ENCODE measurements at regions not wholly inside any gene's neighbourhood (a gene's known extent, or its start where the extent isn't known, plus 50 kb on each side); places are given as distances from the start of the nearest gene placed in this dataset.

DNA sequence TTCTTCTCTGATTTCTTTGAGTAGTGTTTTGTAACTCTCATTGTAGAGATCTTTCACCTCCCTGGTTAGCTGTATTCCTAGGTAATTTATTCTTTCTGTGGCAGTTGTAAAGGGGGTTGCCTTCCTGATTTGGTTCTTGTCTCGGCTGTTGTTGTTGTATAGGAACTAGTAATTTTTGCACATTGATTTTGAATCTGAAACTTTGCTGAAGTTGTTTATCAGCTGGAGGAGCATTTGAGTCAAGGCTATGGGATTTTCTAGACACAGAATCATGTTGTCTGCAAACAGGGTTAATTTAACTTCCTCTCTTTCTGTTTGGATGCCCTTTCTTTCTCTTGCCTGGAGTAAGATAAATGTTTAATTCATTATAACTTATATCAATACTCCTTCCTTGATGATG lies 86.4 kb downstream of the OLIG3 start:
- TF ChIP-seq, protein P1, sequence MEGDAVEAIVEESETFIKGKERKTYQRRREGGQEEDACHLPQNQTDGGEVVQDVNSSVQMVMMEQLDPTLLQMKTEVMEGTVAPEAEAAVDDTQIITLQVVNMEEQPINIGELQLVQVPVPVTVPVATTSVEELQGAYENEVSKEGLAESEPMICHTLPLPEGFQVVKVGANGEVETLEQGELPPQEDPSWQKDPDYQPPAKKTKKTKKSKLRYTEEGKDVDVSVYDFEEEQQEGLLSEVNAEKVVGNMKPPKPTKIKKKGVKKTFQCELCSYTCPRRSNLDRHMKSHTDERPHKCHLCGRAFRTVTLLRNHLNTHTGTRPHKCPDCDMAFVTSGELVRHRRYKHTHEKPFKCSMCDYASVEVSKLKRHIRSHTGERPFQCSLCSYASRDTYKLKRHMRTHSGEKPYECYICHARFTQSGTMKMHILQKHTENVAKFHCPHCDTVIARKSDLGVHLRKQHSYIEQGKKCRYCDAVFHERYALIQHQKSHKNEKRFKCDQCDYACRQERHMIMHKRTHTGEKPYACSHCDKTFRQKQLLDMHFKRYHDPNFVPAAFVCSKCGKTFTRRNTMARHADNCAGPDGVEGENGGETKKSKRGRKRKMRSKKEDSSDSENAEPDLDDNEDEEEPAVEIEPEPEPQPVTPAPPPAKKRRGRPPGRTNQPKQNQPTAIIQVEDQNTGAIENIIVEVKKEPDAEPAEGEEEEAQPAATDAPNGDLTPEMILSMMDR (IDR thresholded peaks at IDR 0.05), result no peak
- no peak for TF ChIP-seq POLR2A (IDR thresholded peaks at IDR 0.05)
